ENCODE measurements at regions not wholly inside any gene's neighbourhood (a gene's known extent, or its start where the extent isn't known, plus 50 kb on each side); places are given as distances from the start of the nearest gene placed in this dataset.

- Mint-ChIP-seq H3K27ac (no peak overlapping the region), H3K4me1 (ENCODE audit: low read depth) (peaks cover 33% of the 10 kb centered on the region), H3K27me3 (ENCODE audit: insufficient read depth) (no peaks in the 10 kb centered on the region; the same call in 1 of the 2 replicates), H3K4me3 (no peak overlapping the region), H3K36me3 (ENCODE audit: low read depth) (peaks cover 1% of the 10 kb centered on the region), H3K9me3 (no peaks in the 10 kb centered on the region)
- no peak for DNase-seq
- no peak for TF ChIP-seq CTCF (IDR thresholded peaks at IDR 0.05)
These were observed 75.0 kb upstream of the CCND1 start for GRCh38 chr11:69566001-69566400.

GRCh38 chr11:69567951-69568808, 72.8 kb upstream of the CCND1 start:
- Mint-ChIP-seq H3K4me1 (ENCODE audit: low read depth) (peaks cover 31% of the 10 kb centered on the region), H3K27me3 (ENCODE audit: insufficient read depth) (peaks cover 2% of the 10 kb centered on the region), H3K36me3 (ENCODE audit: low read depth) (no peaks in the 10 kb centered on the region), H3K9me3 (no peaks in the 10 kb centered on the region), H3K4me3 (no peak overlapping the region), H3K27ac (peak overlapping the region; percentile 44; the same call in 1 of the 2 replicates)
- TF ChIP-seq CTCF (IDR thresholded peaks at IDR 0.05): no peak
- no peak for DNase-seq

- DNase-seq: no peak
- Mint-ChIP-seq H3K4me1 (ENCODE audit: low read depth) (peaks cover 31% of the 10 kb centered on the region), H3K27ac (no peak overlapping the region), H3K27me3 (ENCODE audit: insufficient read depth) (peaks cover 2% of the 10 kb centered on the region), H3K36me3 (ENCODE audit: low read depth) (no peaks in the 10 kb centered on the region), H3K4me3 (no peak overlapping the region), H3K9me3 (no peaks in the 10 kb centered on the region)
- no peak for TF ChIP-seq CTCF (IDR thresholded peaks at IDR 0.05)
These were observed 72.2 kb upstream of the CCND1 start for GRCh38 chr11:69568809-69569097.

GRCh38 chr11:69569306-69570200, 71.4 kb upstream of the CCND1 start:
- Mint-ChIP-seq H3K27ac (no peak overlapping the region), H3K27me3 (ENCODE audit: insufficient read depth) (peaks cover 2% of the 10 kb centered on the region)

More at GRCh38 chr11:69569306-69570200, 71.4 kb upstream of the CCND1 start:
- no peak for DNase-seq
- H3K9me3 Mint-ChIP-seq: no peaks in the 10 kb centered on the region
- H3K36me3 Mint-ChIP-seq (ENCODE audit: low read depth): no peaks in the 10 kb centered on the region
- no peak overlapping the region for H3K4me3 Mint-ChIP-seq
- TF ChIP-seq CTCF (IDR thresholded peaks at IDR 0.05): no peak
- H3K4me1 Mint-ChIP-seq (ENCODE audit: low read depth): peaks cover 24% of the 10 kb centered on the region

Measured in HFFc6 (cell line).